MM.1S (cell line): ENCODE measurements at regions not wholly inside any gene's neighbourhood (a gene's known extent, or its start where the extent isn't known, plus 50 kb on each side); places are given as distances from the start of the nearest gene placed in this dataset.

Experiments used
- DNase-seq: peaks from one replicate; pipeline ENCODE4 v3.0.0-alpha.2; 2015
- H2AFZ ChIP-seq: fragments of 300-600 bp; sonication (generic); 2 replicates; pipeline ENCODE4 v1.6.0; 2016; ENCODE audit warnings: antibody characterized with exemption, low read length
- H3F3A ChIP-seq: fragments of 300-600 bp; sonication (generic); 2 replicates; pipeline ENCODE4 v1.6.1; 2016; ENCODE audit warnings: mild to moderate bottlenecking, antibody characterized with exemption, low read length, moderate library complexity, mixed read lengths; ENCODE audit not compliant: insufficient read depth
- H3K27ac ChIP-seq: fragments of 300-600 bp; sonication (generic); 2 replicates; pipeline ENCODE4 v1.5.1; 2016; ENCODE audit warnings: mild to moderate bottlenecking, low read length
- H3K27me3 ChIP-seq: fragments of 300-600 bp; sonication (generic); replicated peaks from 2 replicates; pipeline ENCODE4 v1.6.0; 2016; ENCODE audit warnings: low read length; ENCODE audit not compliant: insufficient read depth
- H3K36me3 ChIP-seq: fragments of 300-600 bp; sonication (generic); replicated peaks from 2 replicates; pipeline ENCODE4 v1.6.1; 2016; ENCODE audit warnings: mild to moderate bottlenecking, low read length, mixed read lengths; ENCODE audit not compliant: insufficient read depth
- H3K4me1 ChIP-seq: fragments of 300-600 bp; sonication (generic); 2 replicates; pipeline ENCODE4 v1.6.1; 2016; ENCODE audit warnings: low read length, mixed read lengths
- H3K4me2 ChIP-seq: fragments of 300-600 bp; sonication (generic); 2 replicates; pipeline ENCODE4 v1.6.0; 2016; ENCODE audit warnings: low read depth, low read length
- H3K4me3 ChIP-seq: fragments of 300-600 bp; sonication (generic); 2 replicates; pipeline ENCODE4 v1.5.1; 2016; ENCODE audit warnings: low read length, mixed read lengths
- H3K79me2 ChIP-seq: fragments of 300-600 bp; sonication (generic); 2 replicates; pipeline ENCODE4 v1.6.1; 2016; ENCODE audit warnings: mixed run types, low read length, mixed read lengths
- H3K9ac ChIP-seq: fragments of 300-600 bp; sonication (generic); 2 replicates; pipeline ENCODE4 v1.6.1; 2016; ENCODE audit warnings: low read length, mixed read lengths
- H3K9me2 ChIP-seq: fragments of 300-600 bp; sonication (generic); replicated peaks from 2 replicates; pipeline ENCODE4 v1.6.1; 2016; ENCODE audit warnings: mild to moderate bottlenecking, low read length, mixed read lengths; ENCODE audit not compliant: insufficient read depth
- H3K9me3 ChIP-seq: fragments of 300-600 bp; sonication (generic); replicated peaks from 2 replicates; pipeline ENCODE4 v1.6.1; 2016; ENCODE audit warnings: mild to moderate bottlenecking, low read length, mixed read lengths; ENCODE audit not compliant: insufficient read depth
- H4K20me1 ChIP-seq: fragments of 300-600 bp; sonication (generic); 2 replicates; pipeline ENCODE4 v1.6.1; 2016; ENCODE audit warnings: mild to moderate bottlenecking, low read length, moderate library complexity, mixed read lengths; ENCODE audit not compliant: insufficient read depth
- EZH2 ChIP-seq: fragments of 300-600 bp; sonication (generic); optimal IDR thresholded peaks from 2 replicates; pipeline ENCODE3; 2017; ENCODE audit warnings: low read depth, mild to moderate bottlenecking, antibody characterized with exemption, low read length, mixed read lengths
- EZH2phosphoT487 ChIP-seq: fragments of 300-600 bp; sonication (generic); IDR thresholded peaks from 2 replicates; pipeline ENCODE4 v1.6.1; 2018; ENCODE audit warnings: antibody characterized with exemption, low read length
- TF ChIP-seq, protein P1 (sequence below): fragments of 300-600 bp; sonication (generic); IDR thresholded peaks from 2 replicates; pipeline ENCODE4 v1.5.1; 2016; ENCODE audit warnings: antibody characterized with exemption, low read length, mixed read lengths

DNA sequence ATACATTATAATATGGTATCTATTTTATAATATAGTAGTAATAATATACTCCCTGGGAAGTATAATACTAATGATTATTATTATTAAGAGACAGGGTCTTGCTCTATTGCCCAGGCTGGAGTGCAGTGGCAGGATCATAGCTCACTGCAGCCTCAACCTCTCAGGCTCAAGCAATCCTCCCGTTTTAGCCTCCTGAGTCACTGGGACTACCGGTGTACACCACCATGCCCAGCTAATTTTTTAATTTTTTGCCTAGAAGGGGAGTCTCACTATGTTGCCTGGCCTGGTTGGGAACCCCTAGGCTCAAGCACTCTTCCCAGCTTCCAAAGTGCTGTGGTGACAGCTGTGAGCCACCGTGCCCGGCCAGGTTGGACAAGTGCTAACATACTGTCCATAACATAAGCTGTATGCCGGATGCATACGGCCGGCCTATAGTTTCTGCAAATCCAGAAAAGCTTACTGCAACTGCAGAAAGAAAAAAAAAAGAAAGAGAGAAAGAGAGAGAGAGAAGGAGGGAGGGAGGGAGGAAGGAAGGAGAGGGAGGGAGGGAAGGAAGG is 94.2 kb upstream of the PPP2R3B start:
- Histone ChIP-seq H3K9ac (no peak overlapping the region), H3K27ac (no peak overlapping the region), H2AFZ (no peak overlapping the region), H3K4me1 (no peaks in the 10 kb centered on the region), H4K20me1 (no peaks in the 10 kb centered on the region), H3K9me2 (no peaks in the 10 kb centered on the region), H3K79me2 (no peaks in the 10 kb centered on the region), H3K4me2 (no peak overlapping the region), H3K36me3 (no peaks in the 10 kb centered on the region), H3K27me3 (no peaks in the 10 kb centered on the region; the same call in 1 of the 2 replicates), H3K4me3 (no peak overlapping the region), H3F3A (no peaks in the 10 kb centered on the region), H3K9me3 (no peaks in the 10 kb centered on the region)
- no peak for DNase-seq
- TF ChIP-seq EZH2 = no peak
- TF ChIP-seq, protein P1, sequence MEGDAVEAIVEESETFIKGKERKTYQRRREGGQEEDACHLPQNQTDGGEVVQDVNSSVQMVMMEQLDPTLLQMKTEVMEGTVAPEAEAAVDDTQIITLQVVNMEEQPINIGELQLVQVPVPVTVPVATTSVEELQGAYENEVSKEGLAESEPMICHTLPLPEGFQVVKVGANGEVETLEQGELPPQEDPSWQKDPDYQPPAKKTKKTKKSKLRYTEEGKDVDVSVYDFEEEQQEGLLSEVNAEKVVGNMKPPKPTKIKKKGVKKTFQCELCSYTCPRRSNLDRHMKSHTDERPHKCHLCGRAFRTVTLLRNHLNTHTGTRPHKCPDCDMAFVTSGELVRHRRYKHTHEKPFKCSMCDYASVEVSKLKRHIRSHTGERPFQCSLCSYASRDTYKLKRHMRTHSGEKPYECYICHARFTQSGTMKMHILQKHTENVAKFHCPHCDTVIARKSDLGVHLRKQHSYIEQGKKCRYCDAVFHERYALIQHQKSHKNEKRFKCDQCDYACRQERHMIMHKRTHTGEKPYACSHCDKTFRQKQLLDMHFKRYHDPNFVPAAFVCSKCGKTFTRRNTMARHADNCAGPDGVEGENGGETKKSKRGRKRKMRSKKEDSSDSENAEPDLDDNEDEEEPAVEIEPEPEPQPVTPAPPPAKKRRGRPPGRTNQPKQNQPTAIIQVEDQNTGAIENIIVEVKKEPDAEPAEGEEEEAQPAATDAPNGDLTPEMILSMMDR = no peak
- no peak for TF ChIP-seq EZH2phosphoT487

DNA sequence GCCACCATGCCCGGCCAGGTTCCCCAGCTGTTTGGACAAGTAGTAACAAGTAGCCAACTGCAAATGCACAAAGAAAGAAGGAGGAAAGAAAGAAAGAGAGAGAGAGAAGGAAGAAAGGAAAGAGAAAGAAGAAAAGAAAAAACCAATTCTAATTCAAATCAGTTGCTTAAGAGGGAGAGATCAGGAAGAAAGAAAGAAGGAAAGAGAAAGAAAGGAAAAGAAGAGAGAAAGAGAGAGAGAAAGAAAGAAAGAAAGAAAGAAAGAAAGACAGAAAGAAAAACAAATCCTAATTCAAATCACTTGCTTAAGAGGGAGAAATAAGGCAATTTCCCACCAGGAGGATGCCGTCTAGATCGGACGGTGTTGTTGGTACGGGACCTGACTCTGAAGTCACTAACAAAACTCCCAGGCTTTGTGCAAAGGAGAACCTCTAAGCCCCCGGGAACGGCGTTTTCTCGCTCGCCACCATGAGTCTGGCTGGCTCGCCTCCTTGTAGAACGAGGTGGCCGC is 95.5 kb upstream of the PPP2R3B start:
- H4K20me1 ChIP-seq = no peaks in the 10 kb centered on the region
- H3K79me2 ChIP-seq = no peaks in the 10 kb centered on the region
- no peak for DNase-seq
- no peak overlapping the region for H3K4me2 ChIP-seq
- TF ChIP-seq EZH2 = no peak
- TF ChIP-seq, protein P1 = no peak
- no peak for TF ChIP-seq EZH2phosphoT487
- no peaks in the 10 kb centered on the region for H3K4me1 ChIP-seq
- no peaks in the 10 kb centered on the region; the same call in 1 of the 2 replicates for H3K27me3 ChIP-seq
- H3F3A ChIP-seq = no peaks in the 10 kb centered on the region
- H3K9ac ChIP-seq = no peak overlapping the region
- no peaks in the 10 kb centered on the region for H3K36me3 ChIP-seq
- H3K9me3 ChIP-seq = no peaks in the 10 kb centered on the region
- no peak overlapping the region for H2AFZ ChIP-seq
- H3K4me3 ChIP-seq = no peak overlapping the region
- H3K9me2 ChIP-seq = no peaks in the 10 kb centered on the region
- no peak overlapping the region for H3K27ac ChIP-seq

DNA sequence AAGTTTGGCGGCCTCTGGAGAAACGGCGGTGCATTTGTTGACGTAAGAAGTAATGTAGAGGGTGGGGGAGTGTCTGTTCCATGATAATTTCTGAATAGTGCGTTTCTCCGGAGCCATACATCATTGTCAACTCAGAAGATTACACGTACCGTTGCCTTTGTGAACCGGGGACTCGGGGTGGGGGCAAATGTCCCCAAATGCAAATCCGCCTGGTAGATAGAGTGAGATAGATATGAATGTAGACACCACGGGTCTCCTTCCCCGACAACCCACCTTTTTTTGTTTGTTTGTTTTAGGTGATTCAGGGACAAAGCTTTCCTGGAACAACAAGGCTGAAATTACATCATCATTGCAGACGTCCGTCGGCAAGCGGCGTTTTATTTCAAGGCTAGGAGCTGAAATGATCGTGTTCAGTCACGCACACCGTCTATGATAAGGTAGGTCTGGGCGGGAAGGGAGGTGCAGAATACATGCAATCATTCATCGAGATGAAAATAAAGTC is 96.0 kb upstream of the PPP2R3B start:
- no peak overlapping the region for H3K4me2 ChIP-seq
- H3K4me1 ChIP-seq = no peaks in the 10 kb centered on the region
- H3K9me3 ChIP-seq = no peaks in the 10 kb centered on the region
- no peaks in the 10 kb centered on the region for H3K9me2 ChIP-seq
- H3K36me3 ChIP-seq = no peaks in the 10 kb centered on the region
- H3K9ac ChIP-seq = no peak overlapping the region
- no peaks in the 10 kb centered on the region for H3F3A ChIP-seq
- no peaks in the 10 kb centered on the region; the same call in 1 of the 2 replicates for H3K27me3 ChIP-seq
- no peak overlapping the region for H3K27ac ChIP-seq
- H3K79me2 ChIP-seq = no peaks in the 10 kb centered on the region
- TF ChIP-seq EZH2phosphoT487 = no peak
- TF ChIP-seq, protein P1 = no peak
- TF ChIP-seq EZH2 = no peak
- no peak for DNase-seq
- H2AFZ ChIP-seq = no peak overlapping the region
- H4K20me1 ChIP-seq = no peaks in the 10 kb centered on the region
- no peak overlapping the region for H3K4me3 ChIP-seq
